NCI-H226 (cell line): ENCODE measurements at regions not wholly inside any gene's neighbourhood (a gene's known extent, or its start where the extent isn't known, plus 50 kb on each side); places are given as distances from the start of the nearest gene placed in this dataset.

ENCODE experiments used
- DNase-seq: peaks from one replicate; pipeline ENCODE4 v3.0.0-alpha.2; 2015

- DNase-seq = no peak
Measured at GRCh38 chr2:59900728-59901452, 652.6 kb downstream of the BCL11A start.

DNA sequence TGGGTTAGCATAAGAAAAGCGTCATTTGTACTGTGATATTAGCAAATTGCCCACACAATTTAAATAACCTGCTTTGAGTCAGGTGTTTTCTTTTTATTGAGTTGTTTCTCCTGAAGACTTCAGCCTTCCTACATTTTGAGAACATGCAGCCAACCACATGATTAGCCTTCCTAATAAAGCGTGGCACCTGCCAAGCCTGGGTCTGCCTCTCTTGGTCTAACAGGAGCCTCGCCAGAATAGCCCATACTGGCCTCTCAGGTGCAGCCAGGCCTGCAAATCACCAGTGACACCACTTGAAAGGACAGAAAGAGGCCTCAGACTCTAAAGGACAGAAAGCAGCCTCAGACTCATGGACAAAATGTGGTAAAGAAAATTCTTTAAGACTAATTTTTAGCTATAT is 653.8 kb downstream of the BCL11A start:
- no peak for DNase-seq

DNA sequence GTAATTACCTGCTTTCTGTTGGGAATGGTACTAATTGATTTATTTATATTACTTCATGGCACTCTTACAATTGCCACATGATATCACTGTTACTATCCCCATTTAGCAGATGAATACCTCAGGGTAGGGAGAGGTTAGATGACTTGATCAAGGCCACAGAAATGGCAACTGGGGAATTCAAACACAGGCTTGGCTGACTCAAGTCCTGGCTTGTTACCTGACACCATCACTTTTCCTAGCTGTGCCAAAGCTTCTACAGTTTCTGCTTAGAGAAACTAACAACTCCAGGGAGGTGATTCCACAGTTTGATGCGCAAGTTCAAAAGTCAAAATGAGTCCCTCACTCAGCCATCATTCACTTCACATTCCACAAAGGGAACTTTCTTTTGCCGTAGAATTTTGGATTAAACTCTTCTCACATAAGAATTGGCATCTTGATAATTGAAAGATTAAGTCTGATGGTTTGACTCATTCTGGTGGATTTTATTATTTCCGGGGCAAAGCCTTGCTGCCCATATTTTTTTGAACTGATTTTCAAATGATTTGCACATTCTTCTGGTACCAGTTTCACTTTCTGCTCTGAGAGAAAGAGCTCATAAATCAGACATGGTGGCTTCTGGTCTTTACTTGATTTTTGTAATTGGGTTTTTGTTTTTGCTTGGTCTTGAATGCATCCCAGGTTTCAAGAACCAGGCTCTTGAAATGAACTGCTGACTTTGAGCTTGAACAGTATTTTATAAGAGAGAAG is 656.8 kb downstream of the BCL11A start:
- DNase-seq = no peak

DNA sequence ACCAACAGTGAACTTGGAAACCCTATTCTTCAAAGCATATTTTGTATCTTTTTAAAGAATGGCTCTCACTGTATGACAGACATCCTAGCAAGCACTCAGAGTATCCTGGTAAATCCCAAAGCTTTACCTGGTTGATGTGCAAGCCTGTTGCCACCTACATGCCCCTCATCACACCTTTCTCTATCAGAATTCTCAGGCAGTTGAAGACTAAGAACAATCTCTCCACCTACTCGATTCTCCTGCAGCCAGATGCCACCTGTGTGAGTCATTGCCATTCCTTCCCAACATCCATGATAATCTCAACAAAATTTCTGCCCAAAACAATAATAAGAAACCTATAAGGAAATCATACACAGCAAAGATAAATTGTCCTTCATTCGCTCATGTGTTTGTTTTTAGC is 659.8 kb downstream of the BCL11A start:
- no peak for DNase-seq

DNA sequence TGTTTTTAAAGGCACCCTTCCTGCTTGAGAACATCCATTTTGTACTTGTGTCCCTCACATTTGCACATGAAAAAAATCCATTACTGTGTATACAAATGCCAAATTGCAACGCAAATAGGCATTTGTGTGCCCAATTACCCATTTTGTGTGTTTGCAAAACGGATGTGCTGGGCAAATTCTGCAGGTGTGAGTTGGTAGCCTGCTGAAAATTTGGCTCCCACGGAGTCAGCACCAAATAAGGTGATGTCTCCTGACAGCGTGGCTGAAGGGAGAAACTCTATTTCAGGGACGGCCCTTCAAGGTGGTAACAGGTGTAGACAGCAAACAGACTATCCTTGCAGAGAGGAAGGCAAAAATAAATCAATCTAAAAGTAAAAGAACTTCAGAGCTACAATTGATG is 661.1 kb downstream of the BCL11A start:
- DNase-seq = no peak

- DNase-seq = no peak
Measured at GRCh38 chr2:59889305-59889704, 664.1 kb downstream of the BCL11A start.

DNA sequence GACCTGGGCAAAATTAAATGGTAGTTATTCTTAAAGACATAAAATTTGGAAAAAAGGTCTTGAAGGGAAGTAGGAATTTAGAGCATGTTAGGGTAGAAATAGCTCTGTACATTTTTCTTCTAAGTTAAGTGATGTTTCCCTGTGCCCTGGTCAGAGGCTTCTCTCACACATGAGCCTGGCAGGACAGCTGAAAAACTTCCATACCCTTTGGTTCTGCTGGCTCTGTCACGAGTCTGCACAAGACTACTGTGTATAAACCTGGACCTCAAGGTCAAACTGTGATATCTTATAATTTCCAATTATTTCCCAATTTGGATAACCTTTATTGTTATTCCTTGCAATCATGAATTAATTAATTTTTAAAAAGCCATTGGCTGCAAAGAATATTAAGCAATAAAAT is 664.7 kb downstream of the BCL11A start:
- no peak for DNase-seq

- no peak for DNase-seq
Measured at GRCh38 chr2:59888015-59888414, 665.4 kb downstream of the BCL11A start.

DNA sequence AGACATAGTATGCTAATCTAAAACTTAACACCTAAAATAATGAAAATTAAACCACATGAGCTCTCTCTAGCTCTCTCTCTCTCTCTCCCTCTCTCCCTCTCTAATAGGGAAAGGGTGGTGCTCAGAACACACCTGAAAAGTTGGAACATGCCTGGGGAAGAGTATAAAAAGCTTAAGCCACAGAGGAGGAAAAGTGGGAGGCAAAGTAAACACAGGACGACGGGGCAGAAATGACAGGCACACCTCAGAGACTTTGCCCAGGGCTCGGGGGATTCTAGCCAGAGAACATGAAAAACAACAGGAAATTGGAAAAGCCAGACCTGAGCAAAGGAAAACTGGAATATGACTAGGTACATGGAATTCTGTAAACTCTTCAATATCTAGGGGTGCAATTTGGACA is 666.1 kb downstream of the BCL11A start:
- DNase-seq = no peak

DNA sequence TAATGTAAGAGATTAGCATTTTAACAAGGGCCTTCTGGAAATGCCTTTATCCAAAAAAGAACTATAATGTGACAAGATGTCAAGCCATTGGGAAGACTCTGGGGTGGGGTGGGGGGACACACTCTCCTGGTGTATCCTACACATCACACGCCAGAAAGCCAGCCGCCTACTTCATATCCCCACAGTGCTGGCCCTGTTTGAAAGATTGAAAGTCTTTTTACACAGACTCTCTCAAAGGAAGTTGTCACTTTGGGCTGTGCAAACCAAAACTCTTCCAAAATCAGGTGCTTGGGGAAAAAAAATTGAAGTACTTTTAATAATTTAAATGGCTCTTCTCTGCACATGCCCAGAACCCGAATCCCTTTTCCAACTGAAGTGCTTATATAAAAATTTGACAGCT is 666.7 kb downstream of the BCL11A start:
- no peak for DNase-seq

DNA sequence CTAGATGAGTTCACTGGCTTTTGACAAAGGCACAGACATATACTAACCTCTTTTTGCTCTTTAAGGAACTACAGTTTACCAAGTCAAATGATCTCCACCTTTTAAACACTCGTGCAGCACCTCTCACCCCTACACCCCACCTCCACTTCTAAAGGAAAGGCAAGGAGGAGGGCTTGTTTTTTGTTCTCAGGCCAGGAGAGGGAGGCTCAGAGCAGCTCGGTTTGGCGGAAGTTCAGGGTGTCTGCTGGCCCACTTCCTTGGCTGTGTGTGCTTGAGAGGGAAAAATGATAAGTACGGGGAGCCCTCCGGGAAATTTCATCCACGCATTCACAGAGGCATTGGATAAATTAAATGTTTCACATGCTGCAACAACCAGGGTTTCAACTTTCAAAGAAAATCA is 667.9 kb downstream of the BCL11A start:
- DNase-seq = no peak

DNA sequence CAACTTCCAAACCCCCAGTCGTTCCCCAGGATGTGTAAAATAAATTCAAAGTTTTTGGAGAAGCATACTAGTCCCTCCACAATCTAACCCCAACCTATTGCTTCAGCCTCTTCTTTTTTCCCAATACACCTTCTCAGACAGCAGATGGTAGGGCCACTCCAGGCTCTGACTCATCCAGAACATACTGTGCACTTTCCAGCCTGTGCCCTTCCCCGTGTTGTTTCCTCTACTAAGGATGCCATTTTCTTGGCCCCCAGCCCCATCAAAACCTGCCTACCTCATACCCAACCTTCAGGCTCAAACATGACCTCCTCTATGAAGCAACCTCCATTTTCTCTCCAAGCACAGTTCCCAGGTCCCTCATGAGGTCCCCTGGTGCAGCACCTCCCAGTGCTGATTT is 669.3 kb downstream of the BCL11A start:
- DNase-seq = no peak

- no peak for DNase-seq
Measured at GRCh38 chr2:59882822-59883221, 670.6 kb downstream of the BCL11A start.

- no peak for DNase-seq
Measured at GRCh38 chr2:59882279-59882678, 671.2 kb downstream of the BCL11A start.

GRCh38 chr2:59881218-59881617 is 672.2 kb downstream of the BCL11A start:
- DNase-seq = no peak

GRCh38 chr2:59879700-59880131 is 673.7 kb downstream of the BCL11A start:
- no peak for DNase-seq

DNA sequence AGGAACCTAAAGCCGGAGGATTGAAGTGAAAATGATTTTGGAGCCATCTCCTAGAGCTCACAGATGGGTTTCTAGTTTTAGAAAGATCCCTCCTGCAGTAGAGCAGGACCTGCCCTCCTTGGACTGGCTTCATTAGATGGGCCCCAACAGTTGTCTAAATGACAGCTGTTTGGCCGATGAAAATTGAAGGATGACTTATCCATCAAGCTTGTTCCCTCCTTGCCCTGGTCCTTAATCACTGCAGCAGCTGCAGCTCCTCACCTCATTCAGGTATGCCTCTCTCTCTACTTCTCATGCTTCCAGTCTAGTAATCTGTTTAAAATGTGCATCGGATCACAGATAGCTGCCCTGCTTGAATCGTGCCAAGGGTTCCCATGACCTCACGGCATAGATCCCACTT is 677.6 kb downstream of the BCL11A start:
- no peak for DNase-seq

DNA sequence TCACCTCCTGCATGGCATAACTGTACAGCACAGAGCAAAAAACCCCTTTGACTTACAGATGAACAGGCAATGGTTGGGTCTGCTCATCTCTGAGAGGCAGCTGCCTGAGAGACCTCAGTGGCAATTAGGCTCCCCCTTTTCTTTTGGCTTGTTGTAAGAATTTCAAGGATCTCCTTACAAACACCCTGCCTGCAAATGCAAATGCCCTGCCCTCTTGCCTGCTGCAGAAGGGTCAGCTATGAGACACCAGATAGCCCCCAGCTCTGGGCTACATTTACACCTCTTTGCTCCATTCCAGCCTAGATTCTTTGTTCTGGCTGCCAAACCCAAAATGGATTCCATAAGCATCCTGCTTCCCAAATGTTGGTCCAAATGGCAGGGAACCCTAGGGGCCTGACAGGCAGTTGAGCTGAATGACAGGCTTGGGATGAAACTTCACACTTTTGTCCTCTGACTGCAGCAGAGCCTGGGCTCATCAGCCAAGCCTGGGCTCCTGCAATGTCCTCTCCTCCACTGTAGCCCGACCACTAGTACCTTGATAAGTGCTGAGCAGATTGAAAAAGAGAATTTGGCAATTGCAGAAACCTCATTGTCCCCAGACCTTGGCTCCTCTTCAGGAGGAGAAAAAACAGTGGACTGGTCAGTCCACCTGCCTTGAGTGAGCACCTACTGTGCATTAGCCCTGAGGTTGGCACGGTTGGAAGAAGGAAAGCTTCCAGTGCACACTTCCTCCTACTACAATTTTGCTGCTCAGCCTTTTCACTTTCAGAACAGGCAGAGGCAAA is 678.3 kb downstream of the BCL11A start:
- DNase-seq = no peak

DNA sequence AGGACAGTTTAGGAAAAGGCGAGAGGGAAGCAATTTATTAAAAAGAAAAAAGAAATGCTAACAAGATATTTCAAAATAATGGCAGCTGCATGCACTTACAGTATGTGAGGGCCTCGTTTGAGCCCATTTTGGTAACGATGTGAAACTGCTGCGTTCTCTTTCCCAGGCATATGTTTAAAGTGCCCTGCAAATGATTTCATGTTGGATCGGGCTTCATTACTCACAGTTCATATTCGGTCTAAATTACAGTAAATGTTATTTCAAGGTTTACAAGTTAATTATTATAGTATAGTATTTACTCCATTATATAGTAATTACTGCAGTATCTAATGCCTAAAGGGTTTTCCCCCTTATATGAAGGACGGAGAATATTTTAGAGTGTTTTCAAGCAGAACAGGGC is 679.1 kb downstream of the BCL11A start:
- DNase-seq = no peak

- DNase-seq = no peak
Measured at GRCh38 chr2:59871830-59872229, 681.6 kb downstream of the BCL11A start.

- DNase-seq = no peak
Measured at GRCh38 chr2:59868981-59869380, 684.5 kb downstream of the BCL11A start.

GRCh38 chr2:59866436-59866835 is 687.0 kb downstream of the BCL11A start:
- no peak for DNase-seq

DNA sequence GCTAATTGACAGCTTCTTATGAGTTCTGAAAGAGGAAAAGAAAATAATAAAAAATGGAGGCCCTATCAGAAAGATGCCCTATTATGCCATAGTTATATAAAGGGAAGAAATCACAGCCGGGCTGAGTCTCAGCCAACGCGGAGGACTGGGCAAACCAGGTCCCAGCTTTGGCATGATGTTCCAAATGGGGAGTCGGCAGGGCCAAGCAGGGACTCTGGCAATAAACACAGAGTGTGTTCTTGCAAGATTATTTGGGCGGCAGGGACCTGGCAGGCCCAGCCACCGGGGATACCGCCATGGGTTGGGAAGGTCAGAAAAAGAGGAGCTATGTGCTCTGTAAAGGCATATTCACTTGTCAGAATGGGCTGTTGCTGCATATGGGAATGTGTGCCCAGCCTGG is 694.9 kb downstream of the BCL11A start:
- no peak for DNase-seq

DNA sequence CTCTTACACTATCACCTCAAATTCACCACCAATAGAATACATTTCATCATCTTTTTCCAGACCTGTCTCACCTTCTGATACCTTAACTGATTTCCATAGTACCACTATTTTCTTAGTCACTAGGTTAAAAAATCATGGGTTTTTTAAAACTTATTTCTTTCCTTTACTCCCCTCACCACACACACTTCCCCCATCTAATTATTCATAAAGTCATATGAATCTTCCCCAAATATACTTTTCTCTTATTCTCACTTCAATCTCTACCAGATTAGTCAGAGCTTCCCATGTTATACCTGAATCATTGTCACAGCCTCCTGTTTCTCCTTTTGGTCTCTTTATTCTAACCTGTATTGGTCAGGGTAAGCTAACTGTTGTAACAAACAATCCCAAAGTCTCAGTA is 696.3 kb downstream of the BCL11A start:
- no peak for DNase-seq
